NAMALWA (cell line): ENCODE measurements at regions not wholly inside any gene's neighbourhood (a gene's known extent, or its start where the extent isn't known, plus 50 kb on each side); places are given as distances from the start of the nearest gene placed in this dataset.

ENCODE experiments used
- DNase-seq: peaks from one replicate; pipeline ENCODE4 v3.0.0-alpha.2; 2015; ENCODE audit warnings: low spot score

- DNase-seq, result no peak
These were observed 160.4 kb upstream of the ECI2 start for GRCh38 chr6:4295783-4296155.

- no peak for DNase-seq
These were observed 159.8 kb upstream of the ECI2 start for GRCh38 chr6:4295058-4295782.

GRCh38 chr6:4294636-4295035 lies 159.3 kb upstream of the ECI2 start:
- no peak for DNase-seq

- no peak for DNase-seq
These were observed 156.4 kb upstream of the ECI2 start for GRCh38 chr6:4291453-4292403.

GRCh38 chr6:4289770-4290320 lies 154.5 kb upstream of the ECI2 start:
- no peak for DNase-seq

- no peak for DNase-seq
These were observed 152.5 kb upstream of the ECI2 start for GRCh38 chr6:4287811-4288244.

GRCh38 chr6:4287372-4287771 lies 152.0 kb upstream of the ECI2 start:
- DNase-seq, result no peak

GRCh38 chr6:4282926-4283325 lies 147.6 kb upstream of the ECI2 start:
- no peak for DNase-seq

GRCh38 chr6:4281341-4282293 lies 146.2 kb upstream of the ECI2 start:
- DNase-seq, result no peak

- DNase-seq, result no peak
These were observed 145.3 kb upstream of the ECI2 start for GRCh38 chr6:4280707-4281106.

GRCh38 chr6:4280031-4280430 lies 144.7 kb upstream of the ECI2 start:
- no peak for DNase-seq

- DNase-seq, result no peak
These were observed 139.2 kb upstream of the ECI2 start for GRCh38 chr6:4274382-4275082.

- DNase-seq, result no peak
These were observed 137.6 kb upstream of the ECI2 start for GRCh38 chr6:4272996-4273395.

GRCh38 chr6:4271761-4272470 lies 136.5 kb upstream of the ECI2 start:
- no peak for DNase-seq

GRCh38 chr6:4270776-4271175 lies 135.4 kb upstream of the ECI2 start:
- no peak for DNase-seq

GRCh38 chr6:4270001-4270400 lies 134.6 kb upstream of the ECI2 start:
- no peak for DNase-seq

- DNase-seq, result no peak
These were observed 132.8 kb upstream of the ECI2 start for GRCh38 chr6:4268171-4268570.

- no peak for DNase-seq
These were observed 130.4 kb upstream of the ECI2 start for GRCh38 chr6:4265740-4266139.

- no peak for DNase-seq
These were observed 129.2 kb upstream of the ECI2 start for GRCh38 chr6:4264601-4265000.

- no peak for DNase-seq
These were observed 128.7 kb upstream of the ECI2 start for GRCh38 chr6:4264081-4264480.

- no peak for DNase-seq
These were observed 127.2 kb upstream of the ECI2 start for GRCh38 chr6:4262526-4262925.
